Ovary (tissue), 7 donors: ENCODE measurements at regions not wholly inside any gene's neighbourhood (a gene's known extent, or its start where the extent isn't known, plus 50 kb on each side); places are given as distances from the start of the nearest gene placed in this dataset.

Experiments used
- DNase-seq, 5 donors: peaks; one replicate each; pipeline ENCODE4 v3.0.0-alpha.2; 2019 to 2020
- H3K27ac ChIP-seq, 2 donors: fragments of 200-600 bp; one replicate each; pipeline versions ENCODE4 v1.5.1 to v1.8.0; 2019 to 2022
- H3K27me3 ChIP-seq: fragments of 200-600 bp; one replicate; pipeline ENCODE4 v1.8.0; 2022
- H3K36me3 ChIP-seq: fragments of 200-600 bp; sonication (generic); one replicate; pipeline ENCODE4 v1.5.1; 2019
- H3K4me1 ChIP-seq: one replicate; pipeline ENCODE4 v1.8.1; 2013; ENCODE audit warnings: mild to moderate bottlenecking, moderate library complexity; ENCODE audit not compliant: insufficient read depth
- H3K4me3 ChIP-seq: fragments of 200-600 bp; sonication (generic); one replicate; pipeline ENCODE4 v1.5.1; 2017
- H3K9me3 ChIP-seq, 2 donors: fragments of 200-600 bp in 1 of 2; sonication (generic) in 1 of 2; one replicate each; pipeline versions ENCODE4 v1.5.1 to v1.8.1; 2013 to 2019; ENCODE audit warnings: mild to moderate bottlenecking in 1 of 2, moderate library complexity in 1 of 2
- EP300 ChIP-seq: sonication (generic); formaldehyde crosslinking; IDR thresholded peaks from one replicate; pipeline ENCODE4 v1.6.1; 2017; ENCODE audit warnings: antibody characterized with exemption
- POLR2A ChIP-seq: fragments of 450-650 bp; IDR thresholded peaks from one replicate; pipeline ENCODE4 v1.6.1; 2017; ENCODE audit warnings: antibody characterized with exemption, mild to moderate bottlenecking, moderate library complexity
- WGBS, 3 donors: extraction: QIAGEN DNeasy Blood & Tissue Kit in 1 of 3; methylation state at CpG; one replicate each; pipeline versions ENCODE4 v1.1.5 to v1.1.7; 2013 to 2017; 5-methylcytosine and 5-hydroxymethylcytosine counted together
- intact Hi-C, 4 donors: fragments of 100-400 bp; cut with DNase I; formaldehyde crosslinking; loops; one replicate each; pipeline versions ENCODE4 v1.11.0 to v1.15.1; 2022 to 2023
- TF ChIP-seq, protein P1 (sequence below), 3 donors: fragments of 450-650 bp in 2 of 3; fragments of 200-600 bp in 1 of 3; IDR thresholded peaks; one replicate each; pipeline versions ENCODE4 v1.5.1 to v1.8.0; 2016 to 2022; ENCODE audit warnings: antibody characterized with exemption in 3 of 3, mild to moderate bottlenecking in 1 of 3
- donor health status: DM: no; HTN: no; CAD: no; lungs with moderate emphysema.
- donor health status: DM: no; HTN: no; CAD: no.
- donor health status: Bipolar disorder and iron deficiency.
- donor health status: DM: no; HTN: no; CAD: no.
- donor health status: DM: yes; HTN: yes; CAD: no.

GRCh38 chr9:90309809-90310520 lies 332.7 kb downstream of the DIRAS2 start:
- Histone ChIP-seq H3K4me3 (no peak overlapping the region), H3K27me3 (no peaks in the 10 kb centered on the region), H3K9me3 (no peaks in the 10 kb centered on the region), H3K36me3 (no peaks in the 10 kb centered on the region), H3K27ac (no peak overlapping the region), H3K4me1 (no peaks in the 10 kb centered on the region)
- TF ChIP-seq, protein P1, sequence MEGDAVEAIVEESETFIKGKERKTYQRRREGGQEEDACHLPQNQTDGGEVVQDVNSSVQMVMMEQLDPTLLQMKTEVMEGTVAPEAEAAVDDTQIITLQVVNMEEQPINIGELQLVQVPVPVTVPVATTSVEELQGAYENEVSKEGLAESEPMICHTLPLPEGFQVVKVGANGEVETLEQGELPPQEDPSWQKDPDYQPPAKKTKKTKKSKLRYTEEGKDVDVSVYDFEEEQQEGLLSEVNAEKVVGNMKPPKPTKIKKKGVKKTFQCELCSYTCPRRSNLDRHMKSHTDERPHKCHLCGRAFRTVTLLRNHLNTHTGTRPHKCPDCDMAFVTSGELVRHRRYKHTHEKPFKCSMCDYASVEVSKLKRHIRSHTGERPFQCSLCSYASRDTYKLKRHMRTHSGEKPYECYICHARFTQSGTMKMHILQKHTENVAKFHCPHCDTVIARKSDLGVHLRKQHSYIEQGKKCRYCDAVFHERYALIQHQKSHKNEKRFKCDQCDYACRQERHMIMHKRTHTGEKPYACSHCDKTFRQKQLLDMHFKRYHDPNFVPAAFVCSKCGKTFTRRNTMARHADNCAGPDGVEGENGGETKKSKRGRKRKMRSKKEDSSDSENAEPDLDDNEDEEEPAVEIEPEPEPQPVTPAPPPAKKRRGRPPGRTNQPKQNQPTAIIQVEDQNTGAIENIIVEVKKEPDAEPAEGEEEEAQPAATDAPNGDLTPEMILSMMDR (IDR thresholded peaks at IDR 0.05) = no peak
- no peak for DNase-seq
- intact Hi-C loops = no loop called here
- WGBS, 3 donors = 90 to 92% (median 91%) methylated on average over 7 of the region's 7 CpGs

- H3K27me3 ChIP-seq = no peaks in the 10 kb centered on the region
- intact Hi-C loops = no loop called here
- H3K36me3 ChIP-seq = no peaks in the 10 kb centered on the region
- TF ChIP-seq, protein P1 (IDR thresholded peaks at IDR 0.05) = no peak
- TF ChIP-seq POLR2A (no peak), EP300 (no peak)
- 90 to 100% (median 93%) methylated on average over 1 of the region's 1 CpG for WGBS, 3 donors
- H3K27ac ChIP-seq = no peak overlapping the region
- H3K4me1 ChIP-seq = no peaks in the 10 kb centered on the region
- H3K4me3 ChIP-seq = no peak overlapping the region
- no peaks in the 10 kb centered on the region for H3K9me3 ChIP-seq
- DNase-seq = no peak
These were observed 332.1 kb downstream of the DIRAS2 start for GRCh38 chr9:90310521-90310876.

DNA sequence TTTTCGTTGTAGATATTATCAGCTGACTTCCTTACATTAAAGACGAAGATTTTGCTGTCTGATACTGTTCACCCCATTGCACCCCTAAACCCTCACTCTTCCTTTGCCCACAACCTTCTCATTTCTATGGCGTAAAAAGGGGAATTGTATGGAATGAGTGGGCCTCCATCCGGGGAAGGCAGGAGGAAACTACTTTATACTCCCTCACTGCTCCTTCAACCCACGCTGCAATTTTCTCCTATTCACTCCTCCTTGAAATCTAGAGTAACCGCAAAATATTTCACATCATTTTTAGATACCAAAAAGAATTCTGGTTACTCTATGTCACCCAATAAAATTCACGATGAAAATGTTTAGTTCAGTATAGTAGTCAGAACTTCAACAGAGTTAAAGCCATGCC lies 330.8 kb downstream of the DIRAS2 start:
- intact Hi-C loops = no loop called here
- no peak overlapping the region for H3K27ac ChIP-seq

DNA sequence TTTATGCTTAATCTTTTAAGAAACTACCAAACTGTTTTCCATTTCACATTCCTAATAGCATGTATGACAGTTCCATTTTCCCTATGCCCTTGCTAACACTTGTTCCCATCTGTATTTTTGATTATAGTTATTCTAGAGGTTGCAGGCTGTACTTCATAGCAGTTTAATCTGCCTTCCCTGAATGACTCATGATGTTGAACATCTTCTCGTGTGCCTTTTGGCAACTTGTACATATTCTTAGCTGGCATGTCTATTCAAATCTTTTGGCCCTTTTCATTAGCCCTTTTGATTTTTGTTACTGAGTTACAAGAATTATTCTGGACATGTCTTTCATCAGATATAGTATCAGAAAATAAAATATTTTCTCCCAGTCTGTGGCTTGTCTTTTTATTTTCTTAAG lies 320.3 kb downstream of the DIRAS2 start:
- Histone ChIP-seq H3K4me3 (no peak overlapping the region), H3K36me3 (no peaks in the 10 kb centered on the region), H3K4me1 (no peaks in the 10 kb centered on the region), H3K27me3 (no peaks in the 10 kb centered on the region), H3K27ac (no peak overlapping the region), H3K9me3 (no peaks in the 10 kb centered on the region)
- no peak for DNase-seq
- 2 to 10% (median 7%) methylated on average over 1 of the region's 1 CpG for WGBS, 3 donors
- TF ChIP-seq POLR2A (no peak), EP300 (no peak)
- TF ChIP-seq, protein P1 (IDR thresholded peaks at IDR 0.05) = no peak
- intact Hi-C loops = no loop called here

More for the DNA sequence above, 330.8 kb downstream of the DIRAS2 start:
- no peaks in the 10 kb centered on the region for H3K27me3 ChIP-seq
- WGBS, 3 donors = 79 to 85% (median 81%) methylated on average over 7 of the region's 7 CpGs
- H3K4me1 ChIP-seq = no peaks in the 10 kb centered on the region
- DNase-seq = no peak
- no peaks in the 10 kb centered on the region for H3K36me3 ChIP-seq
- no peak for TF ChIP-seq EP300
- TF ChIP-seq, protein P1 (IDR thresholded peaks at IDR 0.05) = no peak
- no peak for TF ChIP-seq POLR2A
- H3K9me3 ChIP-seq = no peaks in the 10 kb centered on the region
- H3K4me3 ChIP-seq = no peak overlapping the region
